Thyroid gland (tissue), 4 donors: ENCODE measurements at regions not wholly inside any gene's neighbourhood (a gene's known extent, or its start where the extent isn't known, plus 50 kb on each side); places are given as distances from the start of the nearest gene placed in this dataset.

Source experiments
- CTCF ChIP-seq, 6 experiments: fragments of 200-600 bp in 3 of 6; fragments of 450-650 bp in 3 of 6; sonication (generic) in 3 of 6; IDR thresholded peaks; one replicate each; pipeline ENCODE4 v1.5.1; 2016 to 2019; ENCODE audit warnings: antibody characterized with exemption in 6 of 6, mild to moderate bottlenecking in 2 of 6, inconsistent platforms in 1 of 6, moderate library complexity in 1 of 6
- POLR2A ChIP-seq, 2 donors: fragments of 450-650 bp; IDR thresholded peaks; one replicate each; pipeline ENCODE4 v1.6.1; 2017; ENCODE audit warnings: antibody characterized with exemption in 2 of 2, mild to moderate bottlenecking in 2 of 2, moderate library complexity in 1 of 2

GRCh38 chr2:61771904-61772845, 81.7 kb downstream of the FAM161A start:
- TF ChIP-seq CTCF (IDR thresholded peaks at IDR 0.05) (no peak), POLR2A (IDR thresholded peaks at IDR 0.05) (no peak)
